ENCODE measurements at regions not wholly inside any gene's neighbourhood (a gene's known extent, or its start where the extent isn't known, plus 50 kb on each side); places are given as distances from the start of the nearest gene placed in this dataset.

DNA sequence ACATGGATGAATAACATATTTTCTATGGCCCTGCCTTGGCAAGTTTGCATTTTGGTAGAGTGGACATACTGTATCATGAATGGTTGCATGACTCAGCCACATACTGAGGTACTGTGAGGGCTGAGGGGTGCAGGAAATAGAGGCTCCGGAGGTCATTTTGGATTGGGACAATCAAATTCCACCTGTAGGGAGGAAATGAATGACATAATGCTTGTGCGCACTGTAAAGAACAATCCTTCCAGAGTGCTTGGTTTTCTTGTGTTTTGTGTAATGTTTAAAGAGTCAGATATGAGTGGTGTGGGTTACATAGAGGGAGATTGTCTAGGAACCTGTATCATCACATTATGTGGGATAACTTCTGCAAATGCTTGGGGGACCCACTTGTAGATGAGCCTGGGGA, 329.9 kb upstream of the PROX1 start:
- DNase-seq (ENCODE audit: low spot score in 2 of 2): no peak
- no peaks in the 10 kb centered on the region for H3K4me1 ChIP-seq
- H3K27me3 ChIP-seq: no peaks in the 10 kb centered on the region
- no peak overlapping the region for H3K27ac ChIP-seq
- intact Hi-C loops (cut with DNase I; ENCODE audit: low total_unique reads): no loop called here
- H3K4me3 ChIP-seq: no peak overlapping the region
- H3K36me3 ChIP-seq: no peaks in the 10 kb centered on the region
- H3K9me3 ChIP-seq: no peaks in the 10 kb centered on the region
- TF ChIP-seq POLR2AphosphoS5 (IDR thresholded peaks at IDR 0.05): no peak
- no peak for TF ChIP-seq POLR2A (IDR thresholded peaks at IDR 0.05)
- TF ChIP-seq, protein P1, sequence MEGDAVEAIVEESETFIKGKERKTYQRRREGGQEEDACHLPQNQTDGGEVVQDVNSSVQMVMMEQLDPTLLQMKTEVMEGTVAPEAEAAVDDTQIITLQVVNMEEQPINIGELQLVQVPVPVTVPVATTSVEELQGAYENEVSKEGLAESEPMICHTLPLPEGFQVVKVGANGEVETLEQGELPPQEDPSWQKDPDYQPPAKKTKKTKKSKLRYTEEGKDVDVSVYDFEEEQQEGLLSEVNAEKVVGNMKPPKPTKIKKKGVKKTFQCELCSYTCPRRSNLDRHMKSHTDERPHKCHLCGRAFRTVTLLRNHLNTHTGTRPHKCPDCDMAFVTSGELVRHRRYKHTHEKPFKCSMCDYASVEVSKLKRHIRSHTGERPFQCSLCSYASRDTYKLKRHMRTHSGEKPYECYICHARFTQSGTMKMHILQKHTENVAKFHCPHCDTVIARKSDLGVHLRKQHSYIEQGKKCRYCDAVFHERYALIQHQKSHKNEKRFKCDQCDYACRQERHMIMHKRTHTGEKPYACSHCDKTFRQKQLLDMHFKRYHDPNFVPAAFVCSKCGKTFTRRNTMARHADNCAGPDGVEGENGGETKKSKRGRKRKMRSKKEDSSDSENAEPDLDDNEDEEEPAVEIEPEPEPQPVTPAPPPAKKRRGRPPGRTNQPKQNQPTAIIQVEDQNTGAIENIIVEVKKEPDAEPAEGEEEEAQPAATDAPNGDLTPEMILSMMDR (IDR thresholded peaks at IDR 0.05): no peak

DNA sequence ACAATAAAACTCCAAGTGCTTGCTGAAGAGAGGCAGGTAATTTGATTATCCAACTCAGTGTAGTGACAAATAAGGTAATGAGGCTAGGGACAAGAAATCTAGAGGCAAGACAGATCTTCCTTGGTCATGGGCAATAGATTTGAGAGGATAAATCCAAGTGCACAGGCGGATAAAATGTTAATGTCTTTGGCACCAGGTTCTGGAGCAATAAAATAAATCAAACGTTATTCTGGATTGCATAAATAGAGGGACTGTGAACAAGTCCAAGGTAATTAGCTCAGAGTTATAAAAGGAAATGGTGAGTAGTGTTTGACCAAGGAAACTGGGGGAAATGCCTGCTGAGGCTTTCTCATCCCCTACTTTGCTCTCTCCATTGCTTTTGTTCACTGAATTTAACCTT, 329.3 kb upstream of the PROX1 start:
- H3K9me3 ChIP-seq: no peaks in the 10 kb centered on the region
- no peak for TF ChIP-seq POLR2AphosphoS5 (IDR thresholded peaks at IDR 0.05)
- no peak for TF ChIP-seq POLR2A (IDR thresholded peaks at IDR 0.05)
- TF ChIP-seq, protein P1 (IDR thresholded peaks at IDR 0.05): no peak
- H3K36me3 ChIP-seq: no peaks in the 10 kb centered on the region
- no peaks in the 10 kb centered on the region for H3K4me1 ChIP-seq
- no peak for DNase-seq (ENCODE audit: low spot score in 2 of 2)
- intact Hi-C loops (cut with DNase I; ENCODE audit: low total_unique reads): no loop called here
- no peak overlapping the region for H3K4me3 ChIP-seq
- H3K27me3 ChIP-seq: no peaks in the 10 kb centered on the region
- no peak overlapping the region for H3K27ac ChIP-seq

DNA sequence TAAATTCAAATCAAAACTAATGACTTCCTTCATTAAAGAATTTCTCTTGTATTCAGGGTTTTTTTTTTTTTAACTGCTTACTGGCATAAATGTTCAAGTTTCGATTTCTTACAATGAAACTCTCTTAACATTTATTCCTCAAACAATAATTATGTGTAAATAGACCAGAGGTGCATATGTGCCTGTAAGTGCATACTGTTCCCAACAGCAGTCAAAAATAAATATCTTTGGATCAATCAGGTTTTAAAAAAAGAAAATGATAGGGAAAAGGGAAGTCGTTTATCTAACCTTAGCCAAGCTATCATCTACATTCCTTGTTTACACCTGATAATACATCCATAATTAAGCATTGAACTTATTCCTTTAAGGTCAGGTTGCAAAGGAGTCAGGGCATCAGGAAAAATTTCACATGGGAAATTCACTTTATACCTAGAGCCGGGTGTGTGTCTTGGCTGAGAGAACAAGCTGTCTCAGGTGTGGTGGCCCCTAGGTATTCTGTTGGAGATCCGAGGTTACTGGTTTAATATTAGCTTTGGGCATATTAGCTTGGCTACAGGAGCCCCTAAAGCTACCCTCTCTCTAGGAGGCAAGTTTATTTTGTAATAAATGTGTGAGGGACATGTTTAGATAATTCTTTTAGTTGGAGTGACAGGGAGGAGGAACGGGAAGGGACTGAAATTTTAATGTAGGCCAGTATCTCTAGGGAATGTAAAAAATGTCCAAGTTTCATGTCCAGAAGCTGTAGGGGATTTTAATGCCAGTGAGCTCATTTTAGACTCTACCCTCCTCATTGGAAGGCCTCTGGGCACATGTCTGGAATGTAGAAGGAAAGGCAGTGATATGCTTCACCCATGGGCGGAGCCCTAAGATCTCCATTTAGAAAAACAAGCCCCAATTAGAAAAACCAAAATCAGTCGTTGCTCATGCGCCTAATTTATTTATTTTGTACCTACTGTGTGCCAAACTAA, 327.9 kb upstream of the PROX1 start:
- intact Hi-C loops (cut with DNase I; ENCODE audit: low total_unique reads): no loop called here
- Histone ChIP-seq H3K9me3 (no peaks in the 10 kb centered on the region), H3K4me3 (no peak overlapping the region), H3K4me1 (no peaks in the 10 kb centered on the region), H3K27ac (no peak overlapping the region), H3K27me3 (no peaks in the 10 kb centered on the region), H3K36me3 (no peaks in the 10 kb centered on the region)
- TF ChIP-seq, protein P1 (IDR thresholded peaks at IDR 0.05): no peak
- no peak for TF ChIP-seq POLR2AphosphoS5 (IDR thresholded peaks at IDR 0.05)
- no peak for TF ChIP-seq POLR2A (IDR thresholded peaks at IDR 0.05)
- DNase-seq (ENCODE audit: low spot score in 2 of 2): no peak

DNA sequence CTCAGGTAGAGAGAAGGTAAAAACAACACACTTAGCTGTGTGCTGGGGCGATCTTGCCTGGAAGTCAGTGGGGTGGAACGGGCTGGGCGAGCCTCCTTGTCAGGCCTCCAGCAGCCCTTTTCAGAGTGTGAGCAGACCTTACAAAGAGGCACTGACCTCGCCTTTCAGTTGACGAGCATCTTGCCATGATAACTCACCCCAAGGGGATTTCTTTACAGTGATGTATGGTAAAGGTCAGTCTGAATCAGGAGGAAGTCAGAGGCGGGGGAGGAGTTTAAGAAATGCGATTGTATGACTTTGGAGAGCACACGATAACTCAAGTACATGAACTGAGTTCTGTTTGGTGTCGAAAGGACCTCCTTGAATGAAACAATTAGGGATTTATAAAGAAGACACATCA, 326.5 kb upstream of the PROX1 start:
- Histone ChIP-seq H3K9me3 (no peaks in the 10 kb centered on the region), H3K36me3 (no peaks in the 10 kb centered on the region), H3K27ac (no peak overlapping the region), H3K4me1 (no peaks in the 10 kb centered on the region), H3K27me3 (no peaks in the 10 kb centered on the region), H3K4me3 (no peak overlapping the region)
- TF ChIP-seq, protein P1 (IDR thresholded peaks at IDR 0.05): no peak
- TF ChIP-seq POLR2A (IDR thresholded peaks at IDR 0.05) (no peak), POLR2AphosphoS5 (IDR thresholded peaks at IDR 0.05) (no peak)
- DNase-seq (ENCODE audit: low spot score in 2 of 2): no peak
- intact Hi-C loops (cut with DNase I; ENCODE audit: low total_unique reads): no loop called here

DNA sequence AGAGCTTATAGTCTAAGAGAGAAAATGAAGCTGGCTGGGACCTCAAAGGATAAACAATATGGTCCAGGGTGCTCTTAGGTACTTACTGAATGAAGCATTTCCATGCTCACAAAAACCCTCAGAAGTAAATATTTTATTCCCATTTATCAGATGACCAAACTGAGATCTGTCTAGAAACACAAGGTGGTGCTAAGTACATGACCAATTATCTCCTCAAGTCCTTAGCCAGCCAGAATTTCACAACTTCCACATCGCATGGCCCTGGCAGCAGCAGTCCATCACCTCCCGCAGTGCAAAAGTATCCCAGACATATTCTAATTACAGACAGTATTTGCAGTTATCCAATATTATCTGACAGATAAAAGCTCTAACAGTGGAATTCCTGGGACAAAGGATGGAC, 321.7 kb upstream of the PROX1 start:
- TF ChIP-seq, protein P1 (IDR thresholded peaks at IDR 0.05): no peak
- TF ChIP-seq POLR2A (IDR thresholded peaks at IDR 0.05) (no peak), POLR2AphosphoS5 (IDR thresholded peaks at IDR 0.05) (no peak)
- Histone ChIP-seq H3K4me1 (no peaks in the 10 kb centered on the region), H3K27ac (no peak overlapping the region), H3K36me3 (no peaks in the 10 kb centered on the region), H3K9me3 (no peaks in the 10 kb centered on the region), H3K27me3 (no peaks in the 10 kb centered on the region), H3K4me3 (no peak overlapping the region)
- intact Hi-C loops (cut with DNase I; ENCODE audit: low total_unique reads): no loop called here
- no peak for DNase-seq (ENCODE audit: low spot score in 2 of 2)
